H1 (cell line): ENCODE measurements at regions not wholly inside any gene's neighbourhood (a gene's known extent, or its start where the extent isn't known, plus 50 kb on each side); places are given as distances from the start of the nearest gene placed in this dataset.

Experiments used
- CHD7 ChIP-seq: fragments of 300-600 bp; sonication (generic); IDR thresholded peaks from 2 replicates; pipeline ENCODE4 v1.7.1; 2012; ENCODE audit warnings: low read length, moderate library complexity, mild to moderate bottlenecking, inconsistent platforms; ENCODE audit not compliant: insufficient replicate concordance
- RNF2 ChIP-seq: fragments of 200-900, 300-1000 bp; sonication (generic); IDR thresholded peaks from 2 replicates; pipeline ENCODE4 v1.7.1; 2016; ENCODE audit warnings: borderline replicate concordance, low read depth, mild to moderate bottlenecking, antibody characterized with exemption, low read length; ENCODE audit not compliant: poor library complexity, severe bottlenecking; ENCODE audit errors: missing control alignments
- SUZ12 ChIP-seq: fragments of 200-600 bp; sonication (generic); IDR thresholded peaks from 2 replicates; pipeline ENCODE4 v1.6.1; 2012; ENCODE audit warnings: mild to moderate bottlenecking, inconsistent platforms, low read length, moderate library complexity, mixed read lengths
- ZNF274 ChIP-seq: IDR thresholded peaks from 2 replicates; pipeline ENCODE4 v1.7.0; 2012; ENCODE audit warnings: low read length, borderline replicate concordance; ENCODE audit errors: extremely low read depth

DNA sequence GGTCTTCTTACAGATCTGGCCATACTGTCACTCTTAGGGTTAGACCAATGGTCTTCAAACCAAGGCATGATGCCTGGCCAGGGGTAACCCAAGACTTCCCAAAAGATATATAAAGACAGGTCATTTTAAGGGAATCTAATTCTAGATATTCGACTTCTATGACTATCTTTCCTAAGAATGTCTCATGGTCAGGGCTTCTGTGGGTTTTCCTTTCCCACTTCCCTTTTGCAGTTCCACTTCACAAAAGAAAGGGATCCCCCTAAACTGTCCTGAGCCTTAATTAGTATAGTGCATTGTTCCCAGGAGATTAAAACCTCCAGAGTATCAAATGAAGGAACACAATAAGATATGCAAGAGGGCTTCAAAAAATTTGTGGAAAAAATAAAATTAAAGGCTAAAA is 223.6 kb upstream of the SIX2 start (continued):
- no peak for TF ChIP-seq CHD7
- TF ChIP-seq ZNF274 = no peak
- TF ChIP-seq SUZ12 = no peak
- TF ChIP-seq RNF2 = no peak
